ENCODE measurements at regions not wholly inside any gene's neighbourhood (a gene's known extent, or its start where the extent isn't known, plus 50 kb on each side); places are given as distances from the start of the nearest gene placed in this dataset.

DNA sequence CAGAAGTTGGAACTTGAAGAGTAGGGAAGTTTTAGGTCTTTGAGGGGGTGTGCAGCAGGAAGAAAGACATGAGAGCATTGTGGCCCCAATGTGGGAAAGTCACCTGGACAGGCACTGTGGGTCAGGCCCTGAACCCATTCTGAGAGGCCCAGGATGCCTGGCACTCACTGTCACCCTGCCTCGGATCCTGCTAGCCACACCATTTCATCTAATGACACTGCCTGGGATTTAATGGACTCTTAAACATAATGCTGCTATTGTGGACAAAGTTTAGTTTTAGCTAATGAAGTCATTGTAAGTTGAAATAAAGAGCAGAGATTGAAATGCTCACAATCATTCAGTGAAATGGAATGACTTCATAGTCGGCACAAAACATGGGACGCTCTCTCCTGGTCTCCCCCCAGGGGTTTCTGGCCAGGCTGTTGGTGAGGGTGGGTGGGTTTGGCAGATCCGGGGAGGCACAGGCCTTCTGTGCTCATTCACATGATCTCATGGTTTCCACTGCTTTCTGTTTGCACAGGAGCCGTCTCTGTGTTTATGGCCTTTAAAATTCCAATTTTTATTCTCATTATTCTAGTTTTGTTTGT, 141.8 kb upstream of the KLHL29 start:
- no peak for TF ChIP-seq EZH2 (conservative IDR thresholded peaks at IDR 0.05; ENCODE audit: low read depth, low read length)
- TF ChIP-seq ZNF232 (CRISPR knock-in tag; IDR thresholded peaks at IDR 0.05; ENCODE audit: borderline replicate concordance): no peak
- TF ChIP-seq, protein P1, sequence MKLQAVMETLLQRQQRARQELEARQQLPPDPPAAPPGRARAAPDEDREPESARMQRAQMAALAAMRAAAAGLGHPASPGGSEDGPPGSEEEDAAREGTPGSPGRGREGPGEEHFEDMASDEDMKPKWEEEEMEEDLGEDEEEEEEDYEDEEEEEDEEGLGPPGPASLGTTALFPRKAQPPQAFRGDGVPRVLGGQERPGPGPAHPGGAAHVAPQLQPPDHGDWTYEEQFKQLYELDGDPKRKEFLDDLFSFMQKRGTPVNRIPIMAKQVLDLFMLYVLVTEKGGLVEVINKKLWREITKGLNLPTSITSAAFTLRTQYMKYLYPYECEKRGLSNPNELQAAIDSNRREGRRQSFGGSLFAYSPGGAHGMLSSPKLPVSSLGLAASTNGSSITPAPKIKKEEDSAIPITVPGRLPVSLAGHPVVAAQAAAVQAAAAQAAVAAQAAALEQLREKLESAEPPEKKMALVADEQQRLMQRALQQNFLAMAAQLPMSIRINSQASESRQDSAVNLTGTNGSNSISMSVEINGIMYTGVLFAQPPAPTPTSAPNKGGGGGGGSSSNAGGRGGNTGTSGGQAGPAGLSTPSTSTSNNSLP (IDR thresholded peaks at IDR 0.05; ENCODE audit: low read depth, low read length): no peak
- TF ChIP-seq ZSCAN21 (CRISPR knock-in tag; IDR thresholded peaks at IDR 0.05; ENCODE audit: borderline replicate concordance): no peak
- no peak for TF ChIP-seq NFE2 (CRISPR knock-in tag; IDR thresholded peaks at IDR 0.05)
- TF ChIP-seq NFIB (CRISPR knock-in tag; IDR thresholded peaks at IDR 0.05; ENCODE audit: borderline replicate concordance): no peak

Measured in HepG2 (cell line).